ENCODE measurements at regions not wholly inside any gene's neighbourhood (a gene's known extent, or its start where the extent isn't known, plus 50 kb on each side); places are given as distances from the start of the nearest gene placed in this dataset.
"Not testable (repeated sequence)": the region's sequence is repeated elsewhere in the genome, so short reads cannot be mapped to it uniquely, and the experiment has no call there.

DNA sequence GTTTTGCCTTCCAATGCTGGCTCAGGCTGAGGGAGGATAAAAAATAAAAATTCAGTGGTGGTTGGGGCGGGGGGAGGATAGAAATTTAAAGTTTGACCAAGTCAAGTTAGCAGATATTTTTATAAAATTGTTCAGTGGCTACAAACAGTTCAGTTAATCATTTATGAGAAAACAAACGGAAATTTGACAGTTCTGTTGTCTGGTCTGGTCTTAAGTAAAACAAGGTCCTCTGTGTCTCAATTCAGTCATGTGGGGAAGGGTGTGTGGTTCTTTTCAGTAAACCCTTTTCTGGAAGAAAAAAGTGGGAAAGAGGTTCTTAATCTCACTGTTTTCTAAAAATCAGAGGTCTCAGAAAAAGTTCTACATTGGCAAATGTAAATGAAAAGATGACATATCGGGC is 409.1 kb upstream of the SPANXN4 start:
- WGBS (ENCODE audit: insufficient coverage, low coverage, low lambda C conversion rate, missing lambda C conversion rate), result 26% methylated on average over 3 of the region's 3 CpGs
- peaks cover 0 to 9% (median 0%) of the 10 kb centered on the region in 4 donors for H3K4me1 ChIP-seq
- ATAC-seq, result peak; percentile 49 to 86 (median 63)
- DNase-seq, result no peak
- H3K36me3 ChIP-seq, result no peaks in the 10 kb centered on the region
- intact Hi-C loops (cut with DNase I), result no loop called here
- H3K27ac ChIP-seq, result peak overlapping the region in 2 of 3 donors; percentile 1 to 31
- H3K9me3 ChIP-seq, result no peaks in the 10 kb centered on the region
- no peak overlapping the region for H3K4me3 ChIP-seq
- H3K27me3 ChIP-seq, result no peaks in the 10 kb centered on the region
- TF ChIP-seq POLR2A (IDR thresholded peaks at IDR 0.05), result no peak

DNA sequence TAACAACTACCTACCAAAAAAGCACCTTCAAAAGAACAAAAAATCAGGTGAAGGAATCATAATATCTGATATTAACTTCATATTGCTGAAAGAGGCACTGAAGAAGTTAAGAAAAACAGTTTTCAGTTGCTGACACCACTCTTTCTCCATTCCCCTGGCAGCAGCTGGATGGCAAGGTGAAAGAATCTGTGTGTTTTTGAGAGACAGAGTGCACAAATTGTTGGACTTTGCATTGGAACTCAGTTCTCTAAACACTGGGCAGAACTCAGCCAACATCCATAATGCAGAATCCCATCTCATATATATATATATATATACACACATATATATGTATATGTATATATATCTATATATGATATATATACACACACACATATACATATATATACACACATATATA is 408.3 kb upstream of the MAGEC2 start:
- Histone ChIP-seq H3K4me3 (no peak overlapping the region), H3K36me3 (no peaks in the 10 kb centered on the region), H3K27me3 (no peaks in the 10 kb centered on the region), H3K27ac (no peak overlapping the region), H3K4me1 (peaks cover 0 to 9% (median 0%) of the 10 kb centered on the region in 4 donors), H3K9me3 (no peaks in the 10 kb centered on the region)
- TF ChIP-seq POLR2A (IDR thresholded peaks at IDR 0.05), result no peak
- TF ChIP-seq, protein P1, sequence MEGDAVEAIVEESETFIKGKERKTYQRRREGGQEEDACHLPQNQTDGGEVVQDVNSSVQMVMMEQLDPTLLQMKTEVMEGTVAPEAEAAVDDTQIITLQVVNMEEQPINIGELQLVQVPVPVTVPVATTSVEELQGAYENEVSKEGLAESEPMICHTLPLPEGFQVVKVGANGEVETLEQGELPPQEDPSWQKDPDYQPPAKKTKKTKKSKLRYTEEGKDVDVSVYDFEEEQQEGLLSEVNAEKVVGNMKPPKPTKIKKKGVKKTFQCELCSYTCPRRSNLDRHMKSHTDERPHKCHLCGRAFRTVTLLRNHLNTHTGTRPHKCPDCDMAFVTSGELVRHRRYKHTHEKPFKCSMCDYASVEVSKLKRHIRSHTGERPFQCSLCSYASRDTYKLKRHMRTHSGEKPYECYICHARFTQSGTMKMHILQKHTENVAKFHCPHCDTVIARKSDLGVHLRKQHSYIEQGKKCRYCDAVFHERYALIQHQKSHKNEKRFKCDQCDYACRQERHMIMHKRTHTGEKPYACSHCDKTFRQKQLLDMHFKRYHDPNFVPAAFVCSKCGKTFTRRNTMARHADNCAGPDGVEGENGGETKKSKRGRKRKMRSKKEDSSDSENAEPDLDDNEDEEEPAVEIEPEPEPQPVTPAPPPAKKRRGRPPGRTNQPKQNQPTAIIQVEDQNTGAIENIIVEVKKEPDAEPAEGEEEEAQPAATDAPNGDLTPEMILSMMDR (IDR thresholded peaks at IDR 0.05), result no peak
- ATAC-seq (peak; percentile 63 to 89 (median 82)), DNase-seq (peak in 1 of 3 donors; percentile 46)
- intact Hi-C loops (cut with DNase I), result no loop called here

DNA sequence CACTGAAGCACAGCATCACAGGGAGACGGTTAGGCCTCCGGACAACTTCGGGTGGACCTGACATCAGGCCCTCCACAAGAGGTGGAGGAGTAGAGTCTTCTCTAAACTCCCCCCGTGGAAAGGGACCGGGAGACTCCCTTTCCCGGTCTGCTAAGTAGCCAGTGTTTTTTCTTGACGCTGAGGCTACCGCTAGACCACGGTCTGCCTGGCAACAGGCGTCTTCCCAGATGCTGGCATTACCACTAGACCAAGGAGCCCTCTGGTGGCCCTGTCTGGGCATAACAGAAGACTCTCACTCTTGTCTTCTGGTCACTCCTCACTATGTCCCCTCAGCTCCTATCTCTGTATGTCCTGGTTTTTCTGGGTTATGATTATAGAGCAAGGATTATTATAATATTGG is 401.5 kb upstream of the MAGEC2 start:
- H3K4me3 ChIP-seq; H3K27me3 ChIP-seq; ATAC-seq; H3K9me3 ChIP-seq; H3K36me3 ChIP-seq; H3K4me1 ChIP-seq; intact Hi-C loops (cut with DNase I); H3K27ac ChIP-seq: not testable (repeated sequence)
- WGBS (ENCODE audit: insufficient coverage, low coverage, low lambda C conversion rate, missing lambda C conversion rate), result 63% methylated on average over 3 of the region's 10 CpGs
- TF ChIP-seq, protein P1 (IDR thresholded peaks at IDR 0.05), result peak; percentile 10 to 53 (median 36)
- DNase-seq, result peak in 2 of 3 donors; percentile 21 to 46

DNA sequence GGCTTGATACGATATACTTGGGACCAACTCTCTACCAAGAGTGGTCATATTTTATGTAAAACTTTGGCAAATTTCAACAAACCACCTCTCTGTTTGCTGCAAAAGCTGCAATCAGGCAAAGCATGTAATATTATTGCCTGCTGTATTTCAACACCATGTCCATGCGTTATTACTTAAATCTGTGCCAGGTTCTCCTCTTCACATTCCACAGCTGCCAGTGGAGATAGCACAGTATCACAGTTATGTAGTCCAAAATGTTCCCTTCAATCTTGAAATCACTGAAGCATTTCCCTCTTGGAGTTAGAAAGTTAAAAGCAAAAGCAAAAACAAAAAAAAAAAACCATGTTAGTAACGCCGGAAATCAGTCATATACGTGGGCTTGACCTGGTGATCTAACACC is 396.7 kb upstream of the MAGEC2 start:
- H3K4me1 ChIP-seq, result no peaks in the 10 kb centered on the region
- H3K4me3 ChIP-seq, result no peak overlapping the region
- DNase-seq (no peak), ATAC-seq (no peak)
- TF ChIP-seq, protein P1 (IDR thresholded peaks at IDR 0.05), result no peak
- TF ChIP-seq POLR2A (IDR thresholded peaks at IDR 0.05), result no peak
- intact Hi-C loops (cut with DNase I), result no loop called here
- no peaks in the 10 kb centered on the region for H3K9me3 ChIP-seq
- no peak overlapping the region for H3K27ac ChIP-seq
- 62% methylated on average over 5 of the region's 5 CpGs for WGBS (ENCODE audit: insufficient coverage, low coverage, low lambda C conversion rate, missing lambda C conversion rate)
- H3K36me3 ChIP-seq, result no peaks in the 10 kb centered on the region
- H3K27me3 ChIP-seq, result no peaks in the 10 kb centered on the region

DNA sequence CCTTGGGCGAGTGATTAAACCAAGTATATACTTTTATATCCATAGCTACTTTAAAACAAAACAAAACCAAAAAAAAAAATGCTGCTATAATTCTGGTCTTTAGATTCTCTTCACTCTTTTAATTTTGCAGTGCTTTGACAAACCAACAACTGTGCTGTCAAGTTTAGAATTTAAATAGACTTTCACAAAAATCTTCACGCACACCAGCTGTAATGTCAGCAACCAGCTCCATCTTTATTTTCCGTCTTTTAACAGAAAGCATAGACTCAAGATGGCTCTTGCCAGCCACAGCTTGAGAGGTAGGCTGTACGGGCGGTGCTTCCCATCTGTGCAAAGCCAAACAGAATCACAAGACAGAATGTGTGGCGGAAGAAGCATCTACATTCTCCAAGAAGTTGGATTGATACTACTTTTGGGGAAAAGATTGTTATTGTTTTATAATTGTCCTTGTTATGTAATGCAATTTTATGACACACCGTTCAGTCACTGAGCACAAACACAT is 388.3 kb upstream of the MAGEC2 start:
- intact Hi-C loops (cut with DNase I), result no loop called here
- Histone ChIP-seq H3K4me3 (no peak overlapping the region), H3K9me3 (no peaks in the 10 kb centered on the region), H3K36me3 (no peaks in the 10 kb centered on the region), H3K4me1 (no peaks in the 10 kb centered on the region), H3K27ac (no peak overlapping the region), H3K27me3 (no peaks in the 10 kb centered on the region)
- ATAC-seq (no peak), DNase-seq (no peak)
- 63% methylated on average over 7 of the region's 7 CpGs for WGBS (ENCODE audit: insufficient coverage, low coverage, low lambda C conversion rate, missing lambda C conversion rate)
- TF ChIP-seq, protein P1 (IDR thresholded peaks at IDR 0.05), result no peak
- TF ChIP-seq POLR2A (IDR thresholded peaks at IDR 0.05), result no peak

All from right lobe of liver (tissue), 6 donors.